HG02981 (cell line): ENCODE measurements at regions not wholly inside any gene's neighbourhood (a gene's known extent, or its start where the extent isn't known, plus 50 kb on each side); places are given as distances from the start of the nearest gene placed in this dataset.

ENCODE experiments used
- ATAC-seq: cut with Tn5 transposase; IDR thresholded peaks from one replicate; pipeline ENCODE4 v1.9.1; 2021; ENCODE audit warnings: mild to moderate bottlenecking, moderate library complexity; ENCODE audit not compliant: unreplicated experiment

DNA sequence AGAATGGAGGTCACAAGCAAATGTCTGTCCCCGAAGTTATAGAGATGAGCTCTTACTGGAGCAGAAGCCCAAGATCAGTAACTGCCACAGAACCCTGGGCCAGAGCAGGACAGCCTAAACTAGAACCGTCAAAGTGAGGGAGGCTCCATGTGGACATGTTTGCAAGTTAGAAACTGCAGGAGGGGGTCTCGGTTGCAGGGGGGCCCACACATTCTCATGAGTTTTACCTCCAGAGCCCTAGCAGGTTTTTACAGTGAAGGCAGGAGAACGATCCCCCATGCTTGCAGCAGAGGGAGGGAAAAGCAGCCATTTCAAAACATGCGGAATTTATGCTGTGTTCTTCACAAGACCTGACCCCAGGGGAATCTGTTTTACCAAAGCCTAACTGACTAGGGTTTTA is 133.5 kb upstream of the B3GAT1 start:
- ATAC-seq: no peak

GRCh38 chr11:134544095-134544815 is 132.2 kb upstream of the B3GAT1 start:
- ATAC-seq: no peak

- no peak for ATAC-seq
These were observed 131.6 kb upstream of the B3GAT1 start for GRCh38 chr11:134543645-134544044.

DNA sequence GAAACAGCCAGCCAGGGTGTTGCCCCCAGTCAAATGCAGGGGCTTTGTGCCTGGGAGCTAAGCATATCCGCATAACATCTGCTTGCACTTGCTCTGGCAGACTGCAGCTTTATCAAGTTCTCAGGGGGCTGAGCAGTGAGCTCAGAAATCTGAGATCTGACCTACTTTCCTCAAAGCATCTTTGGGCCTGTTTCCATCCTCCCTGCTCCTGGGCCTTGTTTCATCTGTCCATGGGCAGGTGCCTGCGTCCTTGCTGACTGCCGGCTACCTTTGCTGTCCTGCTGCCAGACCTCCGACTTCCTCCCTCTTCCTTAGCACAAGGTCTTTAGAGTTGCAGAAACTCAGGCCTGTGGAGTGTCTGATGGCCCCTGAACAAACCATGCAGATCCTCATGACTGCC is 131.2 kb upstream of the B3GAT1 start:
- no peak for ATAC-seq

DNA sequence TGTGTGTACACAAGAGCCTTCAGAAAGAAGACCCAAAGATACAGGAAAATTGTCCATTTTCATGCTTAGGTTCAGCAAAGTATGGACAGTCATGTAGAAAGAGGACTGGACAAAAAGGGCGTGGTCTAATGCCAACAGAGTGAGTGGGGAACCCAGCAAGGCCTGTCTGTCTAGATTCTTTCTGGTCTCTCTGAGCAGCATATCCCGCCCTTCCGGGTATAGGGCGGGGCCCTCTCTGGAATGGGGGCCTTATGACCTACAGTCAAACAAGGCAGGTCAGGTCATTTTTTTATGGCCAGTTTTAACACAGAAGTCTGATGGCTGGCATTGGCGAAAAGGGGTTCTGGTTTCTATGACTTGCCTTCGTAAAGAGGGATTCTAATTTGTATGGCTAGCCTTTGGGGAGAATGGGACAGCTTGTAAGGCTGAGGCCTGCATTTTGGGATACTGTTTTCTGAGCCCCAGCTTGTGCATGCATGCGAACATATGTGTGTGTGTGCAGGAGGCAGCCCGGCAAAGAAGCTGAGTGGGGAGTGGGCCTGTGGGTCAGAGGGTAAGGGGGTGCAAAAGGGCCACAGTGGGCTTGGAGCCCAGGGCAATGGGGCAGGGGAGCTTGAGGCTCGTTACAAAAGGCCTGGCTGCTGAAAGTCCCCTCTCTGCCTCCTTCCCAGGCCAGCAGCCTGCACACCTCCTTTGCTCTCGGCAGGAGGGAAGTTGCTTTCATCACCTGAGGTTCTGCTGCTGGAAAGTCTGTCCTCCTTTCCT is 130.5 kb upstream of the B3GAT1 start:
- no peak for ATAC-seq

DNA sequence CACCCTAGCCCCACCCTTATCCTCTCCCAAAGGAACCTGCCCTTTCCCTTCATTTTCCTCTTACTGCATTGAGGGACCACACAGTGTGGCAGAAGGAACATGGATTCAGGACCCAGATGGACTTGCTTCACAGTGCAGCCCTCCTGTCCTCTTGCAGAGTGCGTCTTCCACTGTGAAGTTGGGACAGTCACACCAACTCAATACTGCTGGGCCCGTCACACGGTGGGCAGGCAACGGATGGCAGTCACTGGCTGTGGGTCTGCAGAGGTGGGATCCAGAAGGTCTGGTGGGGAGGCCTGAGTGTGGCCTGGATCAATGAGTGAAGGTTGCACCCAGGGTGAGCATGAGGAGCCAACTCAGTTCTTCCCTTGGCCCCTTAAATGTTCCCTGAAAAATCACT is 129.9 kb upstream of the B3GAT1 start:
- no peak for ATAC-seq

- ATAC-seq: no peak
These were observed 129.3 kb upstream of the B3GAT1 start for GRCh38 chr11:134541355-134541754.

- ATAC-seq: no peak
These were observed 127.2 kb upstream of the B3GAT1 start for GRCh38 chr11:134539285-134539684.

GRCh38 chr11:134538742-134539141 is 126.7 kb upstream of the B3GAT1 start:
- ATAC-seq: no peak

DNA sequence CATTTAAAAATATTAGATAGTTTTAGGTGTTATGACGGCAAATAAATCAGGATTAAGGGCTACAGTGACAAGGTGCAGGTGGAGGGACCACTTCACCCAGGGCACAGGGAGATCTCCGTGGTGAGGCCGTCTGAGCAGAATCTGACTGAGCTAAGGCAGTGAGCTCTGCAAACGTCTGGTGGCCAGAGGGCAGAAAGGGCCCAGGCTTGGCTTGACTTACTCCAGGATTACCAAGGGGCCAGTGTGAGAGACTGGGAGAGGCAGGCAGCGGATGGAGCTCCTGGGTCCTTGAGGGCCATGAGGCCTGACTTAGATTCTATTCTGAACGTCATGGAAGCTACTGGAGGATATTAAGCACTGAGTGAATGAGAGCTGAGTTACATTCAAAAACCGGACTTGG is 125.9 kb upstream of the B3GAT1 start:
- no peak for ATAC-seq

- no peak for ATAC-seq
These were observed 125.3 kb upstream of the B3GAT1 start for GRCh38 chr11:134537296-134537695.

DNA sequence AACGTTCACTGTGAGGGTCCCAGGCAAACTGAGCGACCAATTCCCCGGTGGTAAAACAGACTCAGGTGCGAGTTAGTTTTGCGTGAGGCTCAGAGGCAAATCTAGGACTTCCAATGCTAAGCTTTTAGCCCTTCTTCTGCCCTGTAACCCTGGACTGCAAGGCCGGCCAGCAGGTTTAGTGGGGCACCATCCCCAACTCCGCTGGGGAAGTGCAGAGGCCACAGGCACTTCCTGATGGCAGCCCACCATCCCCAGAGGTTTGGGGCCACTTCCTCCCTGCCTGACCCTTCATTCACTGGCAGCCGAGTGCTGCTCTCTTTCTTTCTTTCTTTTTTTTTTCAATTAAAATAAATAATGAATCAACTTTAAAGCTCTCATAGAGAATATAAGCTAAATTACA is 124.6 kb upstream of the B3GAT1 start:
- ATAC-seq: no peak

DNA sequence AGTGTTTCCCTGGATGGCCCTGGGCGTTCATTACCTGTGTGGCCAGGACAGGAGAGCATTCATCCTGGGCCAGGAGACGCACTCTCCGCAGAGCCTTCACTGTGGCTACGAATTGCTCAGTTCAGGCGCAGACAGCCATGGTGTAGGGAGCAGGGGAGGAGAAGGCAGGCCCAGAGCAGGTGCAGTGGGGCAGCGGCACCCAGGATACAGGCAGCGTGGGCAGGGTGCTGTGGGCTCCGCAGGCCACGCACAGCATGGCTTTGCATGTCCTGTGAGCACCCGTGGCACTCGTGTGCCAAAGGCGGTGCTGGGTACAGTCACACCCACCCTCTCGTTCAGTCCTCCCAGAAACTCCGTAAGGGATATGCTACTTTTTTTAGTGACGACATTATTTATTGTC is 124.2 kb upstream of the B3GAT1 start:
- ATAC-seq: no peak

GRCh38 chr11:134535029-134536025 is 123.3 kb upstream of the B3GAT1 start:
- no peak for ATAC-seq

DNA sequence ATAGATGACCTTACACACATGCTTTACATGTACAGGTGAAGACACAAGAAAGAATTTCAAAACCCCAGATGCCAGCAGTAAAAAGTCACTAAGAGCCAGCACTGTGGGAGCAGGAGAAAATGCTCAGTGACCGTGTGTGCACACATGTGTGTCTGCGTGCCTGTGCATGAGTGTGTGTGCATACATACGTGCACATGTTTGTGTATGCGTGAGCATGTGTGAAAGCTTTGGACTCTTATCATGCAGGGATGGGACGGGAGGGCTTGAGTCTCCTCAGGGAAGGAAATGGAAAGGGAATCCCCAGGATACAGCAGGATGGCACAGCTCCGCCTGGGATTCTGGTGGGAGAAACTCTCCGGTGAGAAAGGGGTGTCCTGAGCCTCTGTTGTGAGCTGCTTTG is 121.5 kb upstream of the B3GAT1 start:
- no peak for ATAC-seq

DNA sequence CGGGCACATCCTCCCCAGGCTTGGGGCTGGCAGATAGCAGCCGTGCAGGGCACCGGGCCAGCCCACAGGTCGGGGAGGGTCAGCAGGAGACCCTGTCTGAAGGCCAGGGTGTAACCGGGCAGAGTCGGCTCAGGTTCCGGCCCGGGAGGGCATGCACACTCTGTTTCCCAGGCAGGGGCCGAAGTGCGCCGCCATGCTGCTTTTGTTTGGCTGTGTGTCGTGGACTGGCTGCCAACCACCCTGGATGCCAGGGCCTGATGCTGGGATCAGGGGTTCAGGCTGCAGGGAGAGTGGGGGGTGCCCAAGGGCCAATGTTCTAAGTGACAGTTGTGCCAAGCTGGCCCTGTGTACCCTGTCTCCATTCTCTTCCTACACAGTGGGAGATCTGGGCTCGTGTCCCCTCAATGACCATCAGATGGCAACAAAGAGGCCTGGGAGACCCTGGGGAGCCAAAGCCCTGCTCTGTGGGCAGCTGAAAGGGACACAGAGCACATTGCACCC is 120.9 kb upstream of the B3GAT1 start:
- ATAC-seq: no peak

DNA sequence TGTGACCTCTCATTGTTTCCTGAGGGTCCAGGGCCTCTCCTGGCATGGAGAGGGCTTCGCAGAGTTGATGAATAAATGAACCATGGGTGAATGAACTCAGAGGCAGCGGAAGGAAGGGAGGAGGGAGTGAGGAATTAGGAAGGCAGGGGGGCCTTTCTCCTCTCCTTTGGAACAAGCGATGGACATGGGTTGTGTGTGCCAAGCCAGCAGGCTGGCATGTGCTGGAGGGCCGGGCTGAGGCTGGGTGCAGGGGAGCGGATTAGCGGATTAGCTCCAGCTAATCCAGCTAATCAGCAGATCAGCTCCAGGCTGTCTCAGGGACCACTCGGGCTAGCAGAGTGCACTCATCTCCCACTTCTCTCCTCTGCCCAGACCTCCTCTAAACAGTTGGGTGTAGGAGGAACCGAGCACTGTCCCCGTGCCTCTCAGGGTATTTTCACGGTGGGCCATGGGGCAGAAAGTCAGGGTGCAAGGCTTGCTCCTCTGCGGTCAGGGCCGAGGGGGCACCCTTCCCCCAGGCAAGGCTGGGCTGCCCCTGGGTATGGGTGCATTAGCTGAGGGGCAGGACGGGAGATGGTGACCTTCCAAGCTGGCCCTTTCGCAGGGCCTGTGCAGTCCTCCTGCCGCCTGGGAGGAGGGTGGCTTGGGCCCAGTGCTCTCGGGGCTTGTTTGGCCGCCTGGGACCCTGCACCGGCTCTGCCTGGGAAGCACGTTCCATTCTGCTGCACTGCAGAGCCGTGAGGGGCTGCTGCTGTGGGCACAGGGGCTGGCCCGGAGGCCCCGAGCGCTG is 120.3 kb upstream of the B3GAT1 start:
- no peak for ATAC-seq

GRCh38 chr11:134531327-134532130 is 119.5 kb upstream of the B3GAT1 start:
- ATAC-seq: no peak

- no peak for ATAC-seq
These were observed 118.7 kb upstream of the B3GAT1 start for GRCh38 chr11:134530636-134531326.
